NT2/D1 (cell line): ENCODE measurements at regions not wholly inside any gene's neighbourhood (a gene's known extent, or its start where the extent isn't known, plus 50 kb on each side); places are given as distances from the start of the nearest gene placed in this dataset.

Source experiments
- DNase-seq: peaks from one replicate; pipeline ENCODE4 v3.0.0-alpha.2; 2011; ENCODE audit warnings: low read depth, low spot score
- H3K27me3 ChIP-seq: 2 replicates; pipeline ENCODE4 v1.6.0; 2011; ENCODE audit warnings: mild to moderate bottlenecking; ENCODE audit not compliant: insufficient read length, insufficient read depth
- H3K36me3 ChIP-seq: 2 replicates; pipeline ENCODE4 v1.6.1; 2011; ENCODE audit warnings: mild to moderate bottlenecking, low read length, mixed read lengths; ENCODE audit not compliant: insufficient read depth, insufficient read length
- H3K4me1 ChIP-seq: 2 replicates; pipeline ENCODE4 v1.5.1; 2011; ENCODE audit not compliant: insufficient read depth, insufficient read length
- H3K4me3 ChIP-seq: 2 replicates; pipeline ENCODE4 v1.5.1; 2011; ENCODE audit warnings: low read depth; ENCODE audit not compliant: insufficient read length
- H3K9ac ChIP-seq: 2 replicates; pipeline ENCODE4 v1.6.0; 2011; ENCODE audit warnings: low read depth; ENCODE audit not compliant: insufficient read length
- H3K9me3 ChIP-seq: 2 replicates; pipeline ENCODE4 v1.5.1; 2011; ENCODE audit warnings: mild to moderate bottlenecking, low read length; ENCODE audit not compliant: insufficient read depth
- SUZ12 ChIP-seq: IDR thresholded peaks from 2 replicates; pipeline ENCODE4 v1.6.1; 2011; ENCODE audit not compliant: insufficient read length, insufficient read depth; ENCODE audit errors: extremely low read depth
- YY1 ChIP-seq: IDR thresholded peaks from 2 replicates; pipeline ENCODE4 v1.6.1; 2011; ENCODE audit not compliant: insufficient read length, insufficient read depth
- ZNF274 ChIP-seq: IDR thresholded peaks from 2 replicates; pipeline ENCODE4 v1.6.1; 2011; ENCODE audit warnings: mild to moderate bottlenecking, low read depth, low read length

DNA sequence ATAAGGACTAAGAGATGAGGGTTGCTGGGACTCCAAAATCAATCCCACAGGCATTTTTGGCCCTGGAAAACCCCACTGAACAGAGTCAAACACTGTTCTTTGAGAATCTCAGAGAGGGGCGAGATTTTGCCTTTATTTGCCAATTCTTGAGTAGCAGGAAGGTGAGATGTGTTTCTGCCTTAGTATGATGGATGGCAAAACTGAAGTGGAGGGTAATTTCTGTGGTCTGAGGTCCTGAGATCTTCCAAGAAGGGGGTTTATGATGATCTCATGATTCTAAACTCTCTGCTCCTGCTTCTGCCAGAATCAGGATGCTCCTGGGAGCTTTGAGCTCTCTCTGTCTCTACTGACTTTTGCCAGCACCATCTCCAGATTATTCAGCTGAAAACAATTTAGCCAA, 174.8 kb upstream of the CLINT1 start:
- DNase-seq, result no peak
- Histone ChIP-seq H3K27me3 (no peaks in the 10 kb centered on the region), H3K9me3 (peaks cover 8% of the 10 kb centered on the region; the same call in 1 of the 2 replicates), H3K36me3 (no peaks in the 10 kb centered on the region), H3K9ac (no peak overlapping the region), H3K4me1 (no peaks in the 10 kb centered on the region), H3K4me3 (no peak overlapping the region)
- no peak for TF ChIP-seq YY1
- TF ChIP-seq ZNF274, result no peak
- no peak for TF ChIP-seq SUZ12

DNA sequence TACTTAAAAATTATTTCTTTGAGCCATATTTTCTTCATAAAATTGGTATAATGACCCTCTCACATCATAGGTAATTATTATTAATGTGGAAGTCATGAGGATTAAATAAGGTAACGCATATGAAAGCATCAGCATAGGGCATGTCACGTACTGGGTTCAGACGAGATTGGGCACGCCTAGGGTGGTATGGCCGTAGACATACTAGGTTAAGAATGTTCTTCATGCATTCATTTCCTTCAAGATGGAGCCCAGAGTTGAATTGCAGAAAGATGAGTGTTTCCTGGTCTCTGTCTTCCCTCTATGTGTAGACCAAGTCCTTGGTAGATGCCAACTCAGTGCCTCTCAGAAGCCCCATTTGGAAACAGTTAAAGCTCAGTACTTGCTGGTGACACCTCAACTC, 174.1 kb upstream of the CLINT1 start:
- Histone ChIP-seq H3K36me3 (no peaks in the 10 kb centered on the region), H3K4me3 (no peak overlapping the region), H3K27me3 (no peaks in the 10 kb centered on the region), H3K9me3 (peaks cover 8% of the 10 kb centered on the region; the same call in 1 of the 2 replicates), H3K4me1 (no peaks in the 10 kb centered on the region), H3K9ac (no peak overlapping the region)
- TF ChIP-seq ZNF274, result no peak
- TF ChIP-seq YY1, result no peak
- TF ChIP-seq SUZ12, result no peak
- no peak for DNase-seq

DNA sequence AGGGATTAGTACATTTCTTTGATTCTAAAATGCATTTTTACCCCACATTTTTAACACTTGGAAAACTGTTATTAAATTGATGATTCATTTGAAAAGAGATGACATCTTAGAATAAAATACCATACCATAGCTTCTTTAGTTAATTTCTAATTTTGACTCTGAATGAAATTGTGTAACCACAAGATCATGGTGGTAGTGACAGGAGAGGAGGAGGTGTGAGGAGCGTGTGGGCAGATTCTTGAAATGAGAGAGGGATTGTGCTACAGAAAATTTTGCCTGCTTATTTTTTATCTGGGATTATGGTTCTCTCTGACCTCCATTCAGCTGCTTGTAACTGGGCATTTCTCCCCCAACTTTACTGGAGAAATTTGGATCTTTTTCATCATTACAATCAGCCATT, 173.3 kb upstream of the CLINT1 start:
- TF ChIP-seq YY1 (no peak), ZNF274 (no peak), SUZ12 (no peak)
- Histone ChIP-seq H3K9me3 (peaks cover 8% of the 10 kb centered on the region; the same call in 1 of the 2 replicates), H3K36me3 (no peaks in the 10 kb centered on the region), H3K9ac (no peak overlapping the region), H3K27me3 (no peaks in the 10 kb centered on the region), H3K4me3 (no peak overlapping the region), H3K4me1 (no peaks in the 10 kb centered on the region)
- no peak for DNase-seq

DNA sequence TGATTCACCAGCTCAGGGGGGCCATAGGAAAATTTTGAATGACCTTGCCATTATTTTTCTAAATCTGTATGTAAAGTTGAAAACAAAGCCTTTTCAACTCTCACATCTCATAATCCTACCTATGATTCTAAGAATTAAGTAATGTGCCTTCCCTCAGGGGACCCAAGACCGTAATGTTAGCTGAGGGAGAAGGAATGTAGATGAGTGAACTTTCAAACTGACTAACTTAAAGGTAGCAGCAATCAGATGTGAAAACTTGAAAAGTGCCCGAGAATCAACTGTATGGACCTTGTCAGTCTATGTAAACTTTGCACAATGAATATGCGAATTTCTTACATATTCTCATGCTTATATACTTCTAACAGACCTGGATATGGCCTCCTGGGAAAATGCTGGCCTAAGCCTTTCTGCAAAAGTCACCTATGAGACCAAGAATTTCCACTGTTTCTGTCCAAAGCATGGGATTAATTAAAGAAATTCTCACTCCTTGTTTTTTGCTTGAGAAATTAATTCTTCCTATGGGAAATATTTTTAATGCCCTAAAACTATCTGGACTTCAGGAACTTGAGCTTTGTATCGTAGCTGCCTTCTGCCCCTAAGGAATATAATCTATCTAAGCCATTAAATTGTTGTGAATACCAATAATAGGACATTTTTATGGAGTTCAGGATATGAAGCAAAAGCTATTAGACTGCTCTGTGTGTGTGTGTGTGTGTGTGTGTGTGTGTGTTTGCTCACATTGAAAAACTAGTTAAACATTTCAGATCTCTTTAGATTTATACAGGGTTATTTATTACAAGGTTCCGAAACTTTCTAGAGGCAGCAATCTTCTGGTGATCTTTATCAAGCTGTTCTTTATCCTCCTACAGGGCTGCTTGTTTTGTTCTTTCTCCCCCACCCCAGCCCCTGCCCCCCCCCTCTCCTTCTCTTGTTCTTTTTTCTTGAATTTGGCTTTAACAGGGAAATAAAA, 169.1 kb upstream of the CLINT1 start:
- no peaks in the 10 kb centered on the region for H3K4me1 ChIP-seq
- H3K9ac ChIP-seq, result no peak overlapping the region
- no peaks in the 10 kb centered on the region for H3K36me3 ChIP-seq
- H3K9me3 ChIP-seq, result no peaks in the 10 kb centered on the region
- no peak for TF ChIP-seq SUZ12
- no peak for TF ChIP-seq ZNF274
- TF ChIP-seq YY1, result no peak
- H3K4me3 ChIP-seq, result no peak overlapping the region
- H3K27me3 ChIP-seq, result no peaks in the 10 kb centered on the region
- no peak for DNase-seq

DNA sequence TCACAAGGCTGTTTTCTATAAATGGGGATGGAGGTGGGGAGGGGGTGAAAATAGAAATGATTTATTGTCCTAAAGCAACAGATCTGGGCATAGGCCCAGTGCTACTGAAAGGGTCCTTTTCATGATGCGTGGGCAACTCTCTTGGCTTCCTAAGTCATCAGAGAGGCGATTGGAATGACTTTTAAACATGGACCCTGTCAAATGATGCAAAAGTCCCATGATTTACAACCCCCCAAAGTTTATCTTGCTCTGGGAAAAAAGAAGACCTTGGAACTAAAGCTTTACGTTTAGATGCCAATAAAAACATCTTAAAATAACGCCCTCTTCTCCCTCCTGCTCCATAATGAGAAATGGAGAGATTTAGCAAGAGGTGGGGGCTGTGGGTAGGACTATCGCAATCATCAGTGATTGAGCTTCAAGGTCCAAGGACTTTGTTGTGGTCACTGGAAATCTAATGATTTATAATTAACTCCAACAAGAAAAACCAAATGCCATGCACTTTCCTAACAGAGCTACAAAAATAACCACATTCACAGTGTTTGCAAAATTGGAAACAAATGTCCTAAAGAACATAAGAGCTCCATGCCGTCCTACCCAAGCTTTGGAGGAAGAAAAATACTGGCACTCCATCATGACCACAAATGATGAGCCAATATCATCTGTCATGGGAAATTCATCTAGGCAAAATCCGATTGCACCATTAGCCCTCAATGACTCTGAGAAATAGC, 167.5 kb upstream of the CLINT1 start:
- Histone ChIP-seq H3K4me1 (no peaks in the 10 kb centered on the region), H3K4me3 (no peak overlapping the region), H3K9ac (no peak overlapping the region), H3K36me3 (no peaks in the 10 kb centered on the region), H3K9me3 (no peaks in the 10 kb centered on the region), H3K27me3 (no peaks in the 10 kb centered on the region)
- DNase-seq, result no peak
- no peak for TF ChIP-seq SUZ12
- no peak for TF ChIP-seq YY1
- no peak for TF ChIP-seq ZNF274

DNA sequence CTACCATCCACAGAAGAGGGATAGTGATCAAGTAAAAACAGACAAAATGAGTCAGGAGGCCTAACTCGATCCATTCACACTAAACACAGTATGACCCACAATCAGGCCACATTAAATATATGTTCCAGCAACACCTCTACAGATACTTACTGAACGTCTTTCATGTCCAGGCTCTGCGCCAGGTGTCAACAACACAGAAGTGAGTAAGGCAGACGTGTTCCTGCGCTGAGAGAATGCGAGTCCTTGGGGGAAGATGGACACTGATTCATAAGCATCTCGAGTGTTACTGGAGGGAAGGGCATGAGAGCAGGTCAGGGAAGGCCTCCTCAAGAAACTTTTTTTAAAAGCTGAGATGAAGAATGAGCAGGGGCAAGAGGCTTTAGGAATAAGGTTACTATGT, 164.3 kb upstream of the CLINT1 start:
- no peak overlapping the region for H3K9ac ChIP-seq
- H3K4me1 ChIP-seq, result no peaks in the 10 kb centered on the region
- H3K27me3 ChIP-seq, result no peaks in the 10 kb centered on the region
- H3K4me3 ChIP-seq, result no peak overlapping the region
- H3K9me3 ChIP-seq, result no peaks in the 10 kb centered on the region
- no peak for TF ChIP-seq YY1
- no peak for TF ChIP-seq ZNF274
- TF ChIP-seq SUZ12, result no peak
- DNase-seq, result no peak
- no peaks in the 10 kb centered on the region for H3K36me3 ChIP-seq

DNA sequence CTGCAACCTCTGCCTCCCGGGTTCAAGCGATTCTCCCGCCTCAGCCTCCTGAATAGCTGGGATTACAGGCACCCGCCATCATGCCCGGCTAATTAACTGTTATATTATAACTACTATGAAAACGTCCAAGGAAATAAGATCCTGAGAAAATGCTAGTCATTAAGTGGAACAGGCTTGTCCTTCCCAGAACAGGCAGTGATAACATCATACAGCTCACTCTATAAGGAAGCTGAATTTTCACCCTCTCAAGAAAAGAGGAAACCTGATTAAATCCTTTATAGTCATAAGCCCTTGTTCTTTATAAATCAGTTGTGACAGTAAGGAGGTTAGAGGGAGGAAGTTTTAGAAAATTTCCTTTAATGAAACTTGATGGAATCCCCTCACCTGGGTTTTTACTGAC, 163.9 kb upstream of the CLINT1 start:
- no peak overlapping the region for H3K4me3 ChIP-seq
- DNase-seq, result no peak
- no peaks in the 10 kb centered on the region for H3K4me1 ChIP-seq
- H3K36me3 ChIP-seq, result no peaks in the 10 kb centered on the region
- TF ChIP-seq YY1 (no peak), ZNF274 (no peak), SUZ12 (no peak)
- no peaks in the 10 kb centered on the region for H3K9me3 ChIP-seq
- H3K27me3 ChIP-seq, result no peaks in the 10 kb centered on the region
- no peak overlapping the region for H3K9ac ChIP-seq
